Heart right ventricle (tissue), 16 donors: ENCODE measurements at regions not wholly inside any gene's neighbourhood (a gene's known extent, or its start where the extent isn't known, plus 50 kb on each side); places are given as distances from the start of the nearest gene placed in this dataset.
A peak's percentile ranks its signal among the peaks of the same experiment; 100 is the strongest.

Experiments used
- ATAC-seq, 8 donors: fragments of 200-7000 bp; cut with Tn5 transposase; one replicate each; pipeline ENCODE4 v1.9.1; 2020; ENCODE audit warnings: mild to moderate bottlenecking in 8 of 8, moderate library complexity in 8 of 8, moderate number of reproducible peaks in 1 of 8
- DNase-seq, 2 donors: peaks; one replicate each; pipeline ENCODE4 v3.0.0-alpha.2; 2020
- H3K27ac ChIP-seq, 10 donors: fragments of 200-600 bp; sonication (generic) in 2 of 10; one replicate each; pipeline versions ENCODE4 v1.5.0 to v1.8.0; 2020 to 2022; ENCODE audit warnings: mild to moderate bottlenecking in 3 of 10
- H3K27me3 ChIP-seq, 7 donors: fragments of 200-600 bp; one replicate each; pipeline ENCODE4 v1.8.0; 2021 to 2022; ENCODE audit warnings: mild to moderate bottlenecking in 2 of 7
- H3K36me3 ChIP-seq, 9 donors: fragments of 200-600 bp; sonication (generic) in 1 of 9; one replicate each; pipeline versions ENCODE4 v1.5.0 to v1.8.0; 2020 to 2022; ENCODE audit warnings: mild to moderate bottlenecking in 2 of 9
- H3K4me1 ChIP-seq, 9 donors: fragments of 200-600 bp; sonication (generic) in 1 of 9; one replicate each; pipeline versions ENCODE4 v1.5.0 to v1.8.0; 2020 to 2022; ENCODE audit warnings: mild to moderate bottlenecking in 4 of 9
- H3K4me3 ChIP-seq, 10 donors: fragments of 200-600 bp; sonication (generic) in 2 of 10; one replicate each; pipeline versions ENCODE4 v1.5.0 to v1.8.0; 2020 to 2022; ENCODE audit warnings: mild to moderate bottlenecking in 7 of 10, moderate library complexity in 2 of 10
- H3K9me3 ChIP-seq, 11 donors: fragments of 200-600 bp in 10 of 11; sonication (generic) in 2 of 11; one replicate each; pipeline versions ENCODE4 v1.5.0 to v1.8.0; 2013 to 2022; ENCODE audit warnings: mild to moderate bottlenecking in 2 of 11, control low read depth in 1 of 11, moderate library complexity in 1 of 11
- WGBS, 2 donors: extraction: QIAGEN DNeasy Blood & Tissue Kit; methylation state at CpG; one replicate each; pipeline ENCODE4 v1.1.7; 2013; ENCODE audit warnings: inconsistent platforms in 1 of 2; 5-methylcytosine and 5-hydroxymethylcytosine counted together
- intact Hi-C, 10 donors: fragments of 100-400 bp; cut with DNase I; formaldehyde crosslinking; loops; one replicate each; pipeline versions ENCODE4 v1.11.1 to v1.14.2; 2022
- TF ChIP-seq, protein P1 (sequence below), 9 donors: fragments of 200-600 bp; sonication (generic) in 2 of 9; IDR thresholded peaks; one replicate each; pipeline versions ENCODE4 v1.5.0 to v1.8.0; 2021 to 2022; ENCODE audit warnings: antibody characterized with exemption in 9 of 9, mild to moderate bottlenecking in 5 of 9, moderate library complexity in 1 of 9
- donor health status: Arrhythmogenic right ventricular cardiomyopathy.
- donor health status: ischemic (EF 13 %, LVEDD 7.1; RV severe dilation, severe dysfunction).
- donor health status: healthy with polysubstance abuse.
- donor health status: DM: no; HTN: yes; CAD: no.
- donor health status: DM: no; HTN: no; CAD: no.
- donor health status: ischemic (EF 25% LVEDD 6.9; RV normal size, moderate dysfunction).
- donor health status: ischemic (EF 25% LVEDD 5.7; RV mildly dilated, moderate dysfunction).
- donor health status: healthy.
- donor health status: DM: yes; HTN: yes; CAD: no.
- donor health status: Ischemic cardiomyopathy.
- donor health status: ischemic (EF 35%, LVEDD 5.7; RV mildly dilated, moderate dysfunction).
- donor health status: nonischemic (EF 11% LVEDD 7.7; RV severe dilation, severe dysfunction).
- donor health status: DM: yes; HTN: yes; CAD: no.
- donor health status: PGD.
- donor health status: ischemic (EF 29% LVEDD 5.4; RV normal size, mild dysfunction).
- donor health status: nonischemic (EF 23%, LVEDD 6.1; RV moderate dilation, normal function).

- Histone ChIP-seq H3K27ac (no peak overlapping the region), H3K27me3 (no peaks in the 10 kb centered on the region), H3K36me3 (no peaks in the 10 kb centered on the region), H3K4me3 (no peak overlapping the region), H3K9me3 (peaks cover 0 to 8% (median 0%) of the 10 kb centered on the region in 11 donors), H3K4me1 (peaks cover 0 to 7% (median 0%) of the 10 kb centered on the region in 9 donors)
- TF ChIP-seq, protein P1, sequence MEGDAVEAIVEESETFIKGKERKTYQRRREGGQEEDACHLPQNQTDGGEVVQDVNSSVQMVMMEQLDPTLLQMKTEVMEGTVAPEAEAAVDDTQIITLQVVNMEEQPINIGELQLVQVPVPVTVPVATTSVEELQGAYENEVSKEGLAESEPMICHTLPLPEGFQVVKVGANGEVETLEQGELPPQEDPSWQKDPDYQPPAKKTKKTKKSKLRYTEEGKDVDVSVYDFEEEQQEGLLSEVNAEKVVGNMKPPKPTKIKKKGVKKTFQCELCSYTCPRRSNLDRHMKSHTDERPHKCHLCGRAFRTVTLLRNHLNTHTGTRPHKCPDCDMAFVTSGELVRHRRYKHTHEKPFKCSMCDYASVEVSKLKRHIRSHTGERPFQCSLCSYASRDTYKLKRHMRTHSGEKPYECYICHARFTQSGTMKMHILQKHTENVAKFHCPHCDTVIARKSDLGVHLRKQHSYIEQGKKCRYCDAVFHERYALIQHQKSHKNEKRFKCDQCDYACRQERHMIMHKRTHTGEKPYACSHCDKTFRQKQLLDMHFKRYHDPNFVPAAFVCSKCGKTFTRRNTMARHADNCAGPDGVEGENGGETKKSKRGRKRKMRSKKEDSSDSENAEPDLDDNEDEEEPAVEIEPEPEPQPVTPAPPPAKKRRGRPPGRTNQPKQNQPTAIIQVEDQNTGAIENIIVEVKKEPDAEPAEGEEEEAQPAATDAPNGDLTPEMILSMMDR (IDR thresholded peaks at IDR 0.05), result no peak
- ATAC-seq (no peak), DNase-seq (no peak)
- 95 to 96% methylated on average over 8 of the region's 8 CpGs for WGBS, 2 donors
- intact Hi-C loops, result no loop called here
Measured at GRCh38 chr2:9127316-9127715, 79.3 kb upstream of the ASAP2 start.

DNA sequence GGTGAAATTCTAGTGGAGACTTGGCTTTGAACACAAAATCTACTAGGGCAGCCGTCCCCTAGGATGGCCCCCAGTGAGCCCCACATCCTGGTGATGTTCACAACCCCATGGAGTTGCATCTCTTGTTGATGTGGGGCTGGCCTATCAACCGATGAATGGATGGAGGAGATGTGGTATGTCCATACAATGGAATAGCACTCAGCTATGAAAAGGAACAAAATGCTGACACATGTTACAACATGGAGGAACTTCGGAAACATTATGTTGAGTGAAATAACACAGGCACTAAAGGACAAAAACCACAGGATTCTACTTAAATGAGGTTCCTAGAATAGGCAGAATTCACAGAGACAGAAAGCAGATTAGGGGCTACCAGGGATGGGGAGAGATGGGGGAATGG lies 80.1 kb upstream of the ASAP2 start:
- Histone ChIP-seq H3K4me1 (peaks cover 0 to 7% (median 0%) of the 10 kb centered on the region in 9 donors), H3K27me3 (no peaks in the 10 kb centered on the region), H3K4me3 (no peak overlapping the region), H3K9me3 (peaks cover 0 to 8% (median 0%) of the 10 kb centered on the region in 11 donors), H3K27ac (no peak overlapping the region), H3K36me3 (no peaks in the 10 kb centered on the region)
- ATAC-seq (no peak), DNase-seq (no peak)
- intact Hi-C loops, result no loop called here
- 96 to 98% methylated on average over 3 of the region's 3 CpGs for WGBS, 2 donors
- TF ChIP-seq, protein P1 (IDR thresholded peaks at IDR 0.05), result no peak

DNA sequence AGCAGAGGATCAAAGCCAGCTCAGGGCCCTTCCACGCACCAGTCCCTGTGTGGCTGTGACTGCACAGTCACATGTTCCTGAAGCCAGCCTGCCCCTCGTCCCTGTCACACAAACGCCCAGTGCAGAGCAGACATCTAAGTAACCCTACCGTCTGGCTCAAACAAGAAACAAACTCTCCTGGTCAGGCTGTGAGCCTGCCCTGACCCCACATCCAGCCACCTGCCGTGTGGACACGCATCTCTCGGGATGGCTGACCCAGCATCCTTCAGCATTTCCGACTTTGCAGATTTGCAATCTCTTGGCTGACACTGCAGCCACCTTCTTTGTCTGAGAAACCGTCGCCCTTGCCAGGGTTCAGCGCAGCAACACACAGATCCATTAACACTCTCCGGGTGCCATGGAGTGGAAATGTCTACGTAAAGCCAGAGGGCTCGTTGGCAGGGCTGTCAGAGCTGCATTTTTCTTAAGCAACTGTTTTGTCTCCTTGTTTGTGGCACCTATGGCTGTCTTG lies 82.3 kb upstream of the ASAP2 start:
- H3K36me3 ChIP-seq, result no peaks in the 10 kb centered on the region
- peaks cover 0 to 7% (median 0%) of the 10 kb centered on the region in 9 donors for H3K4me1 ChIP-seq
- ATAC-seq, result peak in 6 of 8 donors; percentile 17 to 81 (median 44)
- no peak overlapping the region for H3K4me3 ChIP-seq
- H3K27me3 ChIP-seq, result no peaks in the 10 kb centered on the region
- peaks cover 0 to 8% (median 0%) of the 10 kb centered on the region in 11 donors for H3K9me3 ChIP-seq
- no peak overlapping the region for H3K27ac ChIP-seq
- 38 to 49% methylated on average over 14 of the region's 14 CpGs for WGBS, 2 donors
- DNase-seq, result no peak
- intact Hi-C loops, result no loop called here
- TF ChIP-seq, protein P1 (IDR thresholded peaks at IDR 0.05), result no peak

- intact Hi-C loops, result no loop called here
- Histone ChIP-seq H3K4me3 (no peak overlapping the region), H3K9me3 (peaks cover 0 to 8% (median 0%) of the 10 kb centered on the region in 11 donors), H3K27me3 (no peaks in the 10 kb centered on the region), H3K4me1 (peaks cover 0 to 7% (median 0%) of the 10 kb centered on the region in 9 donors), H3K27ac (no peak overlapping the region), H3K36me3 (no peaks in the 10 kb centered on the region)
- TF ChIP-seq, protein P1 (IDR thresholded peaks at IDR 0.05), result no peak
- ATAC-seq (no peak), DNase-seq (no peak)
- 75 to 81% methylated on average over 5 of the region's 5 CpGs for WGBS, 2 donors
Measured at GRCh38 chr2:9123069-9123468, 83.5 kb upstream of the ASAP2 start.
